Prostate gland (tissue), 2 donors: ENCODE measurements at regions not wholly inside any gene's neighbourhood (a gene's known extent, or its start where the extent isn't known, plus 50 kb on each side); places are given as distances from the start of the nearest gene placed in this dataset.

Experiments
- DNase-seq: peaks from one replicate; pipeline ENCODE4 v3.0.0-alpha.2; 2019; ENCODE audit warnings: low spot score
- H3K27ac ChIP-seq, 2 donors: fragments of 200-600 bp; sonication (generic); 2 replicates each; pipeline ENCODE4 v1.5.1; 2017 to 2019
- H3K27me3 ChIP-seq: fragments of 200-600 bp; sonication (generic); replicated peaks from 2 replicates; pipeline ENCODE4 v1.5.1; 2019; ENCODE audit not compliant: insufficient read depth
- H3K36me3 ChIP-seq, 2 donors: fragments of 200-600 bp; sonication (generic); 1 replicate in 1 of 2; 2 replicates in 1 of 2; pipeline versions ENCODE4 v1.5.1 to v1.8.1; 2017 to 2019
- H3K4me1 ChIP-seq: fragments of 200-600 bp; sonication (generic); replicated peaks from 2 replicates; pipeline ENCODE4 v1.5.1; 2019
- H3K4me3 ChIP-seq, 2 donors: fragments of 200-600 bp; sonication (generic); 2 replicates each; pipeline ENCODE4 v1.5.1; 2017 to 2019
- H3K9me3 ChIP-seq: fragments of 200-600 bp; sonication (generic); 2 replicates; pipeline ENCODE4 v1.5.1; 2017
- CTCF ChIP-seq, 4 experiments: fragments of 200-600 bp in 2 of 4; fragments of 450-650 bp in 2 of 4; sonication (generic) in 2 of 4; IDR thresholded peaks; 1 replicate in 3 of 4; 2 replicates in 1 of 4; pipeline ENCODE4 v1.5.1; 2016 to 2019; ENCODE audit warnings: antibody characterized with exemption in 4 of 4, mild to moderate bottlenecking in 2 of 4, moderate library complexity in 2 of 4
- POLR2A ChIP-seq: fragments of 450-650 bp; IDR thresholded peaks from one replicate; pipeline ENCODE4 v1.6.1; 2016; ENCODE audit warnings: antibody characterized with exemption, mild to moderate bottlenecking
- POLR2AphosphoS5 ChIP-seq: sonication (generic); formaldehyde crosslinking; IDR thresholded peaks from one replicate; pipeline ENCODE4 v1.6.1; 2017; ENCODE audit warnings: antibody characterized with exemption
- WGBS: methylation state at CpG from one replicate; pipeline ENCODE4 v1.1.5; 2018; 5-methylcytosine and 5-hydroxymethylcytosine counted together
- intact Hi-C: fragments of 100-400 bp; cut with DNase I; formaldehyde crosslinking; loops from one replicate; pipeline ENCODE4 v1.14.2; 2022

- Histone ChIP-seq H3K27ac (no peak overlapping the region), H3K4me1 (no peaks in the 10 kb centered on the region), H3K9me3 (no peaks in the 10 kb centered on the region), H3K36me3 (no peaks in the 10 kb centered on the region), H3K4me3 (no peak overlapping the region), H3K27me3 (no peaks in the 10 kb centered on the region)
- DNase-seq, result no peak
- intact Hi-C loops, result no loop called here
- TF ChIP-seq POLR2A (no peak), POLR2AphosphoS5 (no peak), CTCF (IDR thresholded peaks at IDR 0.05) (no peak)
- 68% methylated on average over 5 of the region's 5 CpGs for WGBS
Observed at GRCh38 chr4:189177130-189177529, 763.5 kb upstream of the FRG1 start.

- Histone ChIP-seq H3K27me3 (no peaks in the 10 kb centered on the region), H3K4me3 (no peak overlapping the region), H3K4me1 (no peaks in the 10 kb centered on the region), H3K9me3 (no peaks in the 10 kb centered on the region), H3K36me3 (no peaks in the 10 kb centered on the region), H3K27ac (no peak overlapping the region)
- intact Hi-C loops, result no loop called here
- WGBS, result 86% methylated on average over 3 of the region's 3 CpGs
- TF ChIP-seq POLR2AphosphoS5 (no peak), CTCF (IDR thresholded peaks at IDR 0.05) (no peak), POLR2A (no peak)
- no peak for DNase-seq
Observed at GRCh38 chr4:189178125-189178746, 762.4 kb upstream of the FRG1 start.

- Histone ChIP-seq H3K36me3 (no peaks in the 10 kb centered on the region), H3K9me3 (no peaks in the 10 kb centered on the region), H3K27ac (no peak overlapping the region), H3K4me3 (no peak overlapping the region), H3K27me3 (no peaks in the 10 kb centered on the region), H3K4me1 (no peaks in the 10 kb centered on the region)
- intact Hi-C loops, result no loop called here
- TF ChIP-seq CTCF (IDR thresholded peaks at IDR 0.05), result no peak
- no peak for TF ChIP-seq POLR2A
- no peak for TF ChIP-seq POLR2AphosphoS5
- no peak for DNase-seq
- WGBS, result 45% methylated on average over 7 of the region's 7 CpGs
Observed at GRCh38 chr4:189185810-189186432, 754.8 kb upstream of the FRG1 start.

- no peak for TF ChIP-seq POLR2AphosphoS5
- no peak for TF ChIP-seq POLR2A
- no peak for TF ChIP-seq CTCF (IDR thresholded peaks at IDR 0.05)
- H3K4me3 ChIP-seq, result no peak overlapping the region
- DNase-seq, result no peak
- intact Hi-C loops, result no loop called here
- WGBS, result 85% methylated on average over 2 of the region's 2 CpGs
- no peak overlapping the region for H3K27ac ChIP-seq
- no peaks in the 10 kb centered on the region for H3K36me3 ChIP-seq
- no peaks in the 10 kb centered on the region for H3K27me3 ChIP-seq
- no peaks in the 10 kb centered on the region for H3K4me1 ChIP-seq
- no peaks in the 10 kb centered on the region for H3K9me3 ChIP-seq
Observed at GRCh38 chr4:189187531-189188052, 753.1 kb upstream of the FRG1 start.

- no peak for DNase-seq
- WGBS, result 93% methylated on average over 10 of the region's 10 CpGs
- H3K27ac ChIP-seq, result no peak overlapping the region
- TF ChIP-seq POLR2A (no peak), POLR2AphosphoS5 (no peak), CTCF (IDR thresholded peaks at IDR 0.05) (no peak)
- no peaks in the 10 kb centered on the region for H3K9me3 ChIP-seq
- H3K4me3 ChIP-seq, result no peak overlapping the region
- intact Hi-C loops, result no loop called here
- no peaks in the 10 kb centered on the region for H3K27me3 ChIP-seq
- H3K4me1 ChIP-seq, result no peaks in the 10 kb centered on the region
- H3K36me3 ChIP-seq, result no peaks in the 10 kb centered on the region
Observed at GRCh38 chr4:189198624-189199023, 742.0 kb upstream of the FRG1 start.
